ENCODE measurements at regions not wholly inside any gene's neighbourhood (a gene's known extent, or its start where the extent isn't known, plus 50 kb on each side); places are given as distances from the start of the nearest gene placed in this dataset.

GRCh38 chr1:87466621-87467020, 137.9 kb downstream of the LMO4 start:
- TF ChIP-seq, protein P1, sequence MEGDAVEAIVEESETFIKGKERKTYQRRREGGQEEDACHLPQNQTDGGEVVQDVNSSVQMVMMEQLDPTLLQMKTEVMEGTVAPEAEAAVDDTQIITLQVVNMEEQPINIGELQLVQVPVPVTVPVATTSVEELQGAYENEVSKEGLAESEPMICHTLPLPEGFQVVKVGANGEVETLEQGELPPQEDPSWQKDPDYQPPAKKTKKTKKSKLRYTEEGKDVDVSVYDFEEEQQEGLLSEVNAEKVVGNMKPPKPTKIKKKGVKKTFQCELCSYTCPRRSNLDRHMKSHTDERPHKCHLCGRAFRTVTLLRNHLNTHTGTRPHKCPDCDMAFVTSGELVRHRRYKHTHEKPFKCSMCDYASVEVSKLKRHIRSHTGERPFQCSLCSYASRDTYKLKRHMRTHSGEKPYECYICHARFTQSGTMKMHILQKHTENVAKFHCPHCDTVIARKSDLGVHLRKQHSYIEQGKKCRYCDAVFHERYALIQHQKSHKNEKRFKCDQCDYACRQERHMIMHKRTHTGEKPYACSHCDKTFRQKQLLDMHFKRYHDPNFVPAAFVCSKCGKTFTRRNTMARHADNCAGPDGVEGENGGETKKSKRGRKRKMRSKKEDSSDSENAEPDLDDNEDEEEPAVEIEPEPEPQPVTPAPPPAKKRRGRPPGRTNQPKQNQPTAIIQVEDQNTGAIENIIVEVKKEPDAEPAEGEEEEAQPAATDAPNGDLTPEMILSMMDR (IDR thresholded peaks at IDR 0.05; ENCODE audit: low read length) = no peak
- TF ChIP-seq EZH2 (IDR thresholded peaks at IDR 0.05; ENCODE audit: borderline replicate concordance, low read length) = no peak

Measured in OCI-LY1 (cell line).